ENCODE measurements at regions not wholly inside any gene's neighbourhood (a gene's known extent, or its start where the extent isn't known, plus 50 kb on each side); places are given as distances from the start of the nearest gene placed in this dataset.

GRCh38 chr5:74418261-74418660 lies 222.3 kb downstream of the ENC1 start:
- Mint-ChIP-seq H3K36me3 (ENCODE audit: low read depth) (no peaks in the 10 kb centered on the region), H3K4me3 (no peak overlapping the region), H3K27ac (no peak overlapping the region), H3K4me1 (no peaks in the 10 kb centered on the region; the same call in 2 of the 3 replicates), H3K9me3 (no peaks in the 10 kb centered on the region), H3K27me3 (ENCODE audit: insufficient read depth, low read depth, poor library complexity) (no peaks in the 10 kb centered on the region)
- no peak overlapping the region for H3K4me3 ChIP-seq
- H3K4me2 ChIP-seq, result no peak overlapping the region
- ATAC-seq (no peak), DNase-seq (ENCODE audit: low spot score) (no peak)
- H3K9me2 ChIP-seq (ENCODE audit: insufficient read depth), result 0 out of 2 replicates have a peak, but pooled peaks cover 3% of the 10 kb centered on the region
- no peaks in the 10 kb centered on the region for H3K36me3 ChIP-seq (ENCODE audit: insufficient read depth)
- no peak overlapping the region for H2AFZ ChIP-seq
- TF ChIP-seq CREB1 (CRISPR knock-in tag; IDR thresholded peaks at IDR 0.05; ENCODE audit: low read depth) (no peak), STAT1 (IDR thresholded peaks at IDR 0.05; ENCODE audit: unreplicated experiment) (no peak), NANOG (IDR thresholded peaks at IDR 0.05; ENCODE audit: borderline replicate concordance) (no peak)
- H3K27me3 ChIP-seq (ENCODE audit: insufficient read depth), result no peaks in the 10 kb centered on the region
- H4K20me1 ChIP-seq (replicated peaks; ENCODE audit: insufficient read depth), result no peaks in the 10 kb centered on the region
- no peaks in the 10 kb centered on the region for H3K4me1 ChIP-seq (ENCODE audit: insufficient read depth)
- no peaks in the 10 kb centered on the region for H3F3A ChIP-seq (replicated peaks; ENCODE audit: low read depth)
- no peaks in the 10 kb centered on the region for H3K79me2 ChIP-seq (replicated peaks; ENCODE audit: insufficient read depth)
- H3K27ac ChIP-seq (ENCODE audit: low read depth), result no peak overlapping the region

- no peak for ATAC-seq
- Histone ChIP-seq H3K27ac (ENCODE audit: low read depth) (no peak overlapping the region), H3K4me3 (no peak overlapping the region), H4K20me1 (replicated peaks; ENCODE audit: insufficient read depth) (no peaks in the 10 kb centered on the region), H3K27me3 (ENCODE audit: insufficient read depth) (no peaks in the 10 kb centered on the region), H3K4me2 (no peak overlapping the region), H3F3A (replicated peaks; ENCODE audit: low read depth) (no peaks in the 10 kb centered on the region), H2AFZ (peak overlapping the region; percentile 84), H3K36me3 (ENCODE audit: insufficient read depth) (no peaks in the 10 kb centered on the region), H3K4me1 (ENCODE audit: insufficient read depth) (peaks cover 10% of the 10 kb centered on the region; the same call in 1 of the 2 replicates), H3K79me2 (replicated peaks; ENCODE audit: insufficient read depth) (no peaks in the 10 kb centered on the region), H3K9me2 (ENCODE audit: insufficient read depth) (0 out of 2 replicates have a peak, but pooled peaks cover 3% of the 10 kb centered on the region)
- no peak overlapping the region for H3K4me3 Mint-ChIP-seq
- H3K27ac Mint-ChIP-seq, result no peak overlapping the region
- peaks cover 2% of the 10 kb centered on the region for H3K27me3 Mint-ChIP-seq (ENCODE audit: insufficient read depth, low read depth, poor library complexity)
- DNase-seq (ENCODE audit: low spot score), result no peak
- peaks cover 14% of the 10 kb centered on the region for H3K4me1 Mint-ChIP-seq
- no peaks in the 10 kb centered on the region for H3K36me3 Mint-ChIP-seq (ENCODE audit: low read depth)
- H3K9me3 Mint-ChIP-seq, result no peaks in the 10 kb centered on the region
- TF ChIP-seq, protein P1, sequence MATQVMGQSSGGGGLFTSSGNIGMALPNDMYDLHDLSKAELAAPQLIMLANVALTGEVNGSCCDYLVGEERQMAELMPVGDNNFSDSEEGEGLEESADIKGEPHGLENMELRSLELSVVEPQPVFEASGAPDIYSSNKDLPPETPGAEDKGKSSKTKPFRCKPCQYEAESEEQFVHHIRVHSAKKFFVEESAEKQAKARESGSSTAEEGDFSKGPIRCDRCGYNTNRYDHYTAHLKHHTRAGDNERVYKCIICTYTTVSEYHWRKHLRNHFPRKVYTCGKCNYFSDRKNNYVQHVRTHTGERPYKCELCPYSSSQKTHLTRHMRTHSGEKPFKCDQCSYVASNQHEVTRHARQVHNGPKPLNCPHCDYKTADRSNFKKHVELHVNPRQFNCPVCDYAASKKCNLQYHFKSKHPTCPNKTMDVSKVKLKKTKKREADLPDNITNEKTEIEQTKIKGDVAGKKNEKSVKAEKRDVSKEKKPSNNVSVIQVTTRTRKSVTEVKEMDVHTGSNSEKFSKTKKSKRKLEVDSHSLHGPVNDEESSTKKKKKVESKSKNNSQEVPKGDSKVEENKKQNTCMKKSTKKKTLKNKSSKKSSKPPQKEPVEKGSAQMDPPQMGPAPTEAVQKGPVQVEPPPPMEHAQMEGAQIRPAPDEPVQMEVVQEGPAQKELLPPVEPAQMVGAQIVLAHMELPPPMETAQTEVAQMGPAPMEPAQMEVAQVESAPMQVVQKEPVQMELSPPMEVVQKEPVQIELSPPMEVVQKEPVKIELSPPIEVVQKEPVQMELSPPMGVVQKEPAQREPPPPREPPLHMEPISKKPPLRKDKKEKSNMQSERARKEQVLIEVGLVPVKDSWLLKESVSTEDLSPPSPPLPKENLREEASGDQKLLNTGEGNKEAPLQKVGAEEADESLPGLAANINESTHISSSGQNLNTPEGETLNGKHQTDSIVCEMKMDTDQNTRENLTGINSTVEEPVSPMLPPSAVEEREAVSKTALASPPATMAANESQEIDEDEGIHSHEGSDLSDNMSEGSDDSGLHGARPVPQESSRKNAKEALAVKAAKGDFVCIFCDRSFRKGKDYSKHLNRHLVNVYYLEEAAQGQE (IDR thresholded peaks at IDR 0.05; ENCODE audit: unreplicated experiment), result no peak
- TF ChIP-seq STAT1 (IDR thresholded peaks at IDR 0.05; ENCODE audit: unreplicated experiment) (no peak), ETS1 (IDR thresholded peaks at IDR 0.05) (no peak), ZNF114 (CRISPR knock-in tag; IDR thresholded peaks at IDR 0.05) (no peak), POLR2AphosphoS5 (IDR thresholded peaks at IDR 0.05; ENCODE audit: low read depth) (no peak), JUNB (IDR thresholded peaks at IDR 0.05; ENCODE audit: unreplicated experiment) (no peak), ZNF331 (CRISPR knock-in tag; IDR thresholded peaks at IDR 0.05; ENCODE audit: low read depth) (no peak), NANOG (IDR thresholded peaks at IDR 0.05; ENCODE audit: borderline replicate concordance) (no peak)
- TF ChIP-seq, protein P2, sequence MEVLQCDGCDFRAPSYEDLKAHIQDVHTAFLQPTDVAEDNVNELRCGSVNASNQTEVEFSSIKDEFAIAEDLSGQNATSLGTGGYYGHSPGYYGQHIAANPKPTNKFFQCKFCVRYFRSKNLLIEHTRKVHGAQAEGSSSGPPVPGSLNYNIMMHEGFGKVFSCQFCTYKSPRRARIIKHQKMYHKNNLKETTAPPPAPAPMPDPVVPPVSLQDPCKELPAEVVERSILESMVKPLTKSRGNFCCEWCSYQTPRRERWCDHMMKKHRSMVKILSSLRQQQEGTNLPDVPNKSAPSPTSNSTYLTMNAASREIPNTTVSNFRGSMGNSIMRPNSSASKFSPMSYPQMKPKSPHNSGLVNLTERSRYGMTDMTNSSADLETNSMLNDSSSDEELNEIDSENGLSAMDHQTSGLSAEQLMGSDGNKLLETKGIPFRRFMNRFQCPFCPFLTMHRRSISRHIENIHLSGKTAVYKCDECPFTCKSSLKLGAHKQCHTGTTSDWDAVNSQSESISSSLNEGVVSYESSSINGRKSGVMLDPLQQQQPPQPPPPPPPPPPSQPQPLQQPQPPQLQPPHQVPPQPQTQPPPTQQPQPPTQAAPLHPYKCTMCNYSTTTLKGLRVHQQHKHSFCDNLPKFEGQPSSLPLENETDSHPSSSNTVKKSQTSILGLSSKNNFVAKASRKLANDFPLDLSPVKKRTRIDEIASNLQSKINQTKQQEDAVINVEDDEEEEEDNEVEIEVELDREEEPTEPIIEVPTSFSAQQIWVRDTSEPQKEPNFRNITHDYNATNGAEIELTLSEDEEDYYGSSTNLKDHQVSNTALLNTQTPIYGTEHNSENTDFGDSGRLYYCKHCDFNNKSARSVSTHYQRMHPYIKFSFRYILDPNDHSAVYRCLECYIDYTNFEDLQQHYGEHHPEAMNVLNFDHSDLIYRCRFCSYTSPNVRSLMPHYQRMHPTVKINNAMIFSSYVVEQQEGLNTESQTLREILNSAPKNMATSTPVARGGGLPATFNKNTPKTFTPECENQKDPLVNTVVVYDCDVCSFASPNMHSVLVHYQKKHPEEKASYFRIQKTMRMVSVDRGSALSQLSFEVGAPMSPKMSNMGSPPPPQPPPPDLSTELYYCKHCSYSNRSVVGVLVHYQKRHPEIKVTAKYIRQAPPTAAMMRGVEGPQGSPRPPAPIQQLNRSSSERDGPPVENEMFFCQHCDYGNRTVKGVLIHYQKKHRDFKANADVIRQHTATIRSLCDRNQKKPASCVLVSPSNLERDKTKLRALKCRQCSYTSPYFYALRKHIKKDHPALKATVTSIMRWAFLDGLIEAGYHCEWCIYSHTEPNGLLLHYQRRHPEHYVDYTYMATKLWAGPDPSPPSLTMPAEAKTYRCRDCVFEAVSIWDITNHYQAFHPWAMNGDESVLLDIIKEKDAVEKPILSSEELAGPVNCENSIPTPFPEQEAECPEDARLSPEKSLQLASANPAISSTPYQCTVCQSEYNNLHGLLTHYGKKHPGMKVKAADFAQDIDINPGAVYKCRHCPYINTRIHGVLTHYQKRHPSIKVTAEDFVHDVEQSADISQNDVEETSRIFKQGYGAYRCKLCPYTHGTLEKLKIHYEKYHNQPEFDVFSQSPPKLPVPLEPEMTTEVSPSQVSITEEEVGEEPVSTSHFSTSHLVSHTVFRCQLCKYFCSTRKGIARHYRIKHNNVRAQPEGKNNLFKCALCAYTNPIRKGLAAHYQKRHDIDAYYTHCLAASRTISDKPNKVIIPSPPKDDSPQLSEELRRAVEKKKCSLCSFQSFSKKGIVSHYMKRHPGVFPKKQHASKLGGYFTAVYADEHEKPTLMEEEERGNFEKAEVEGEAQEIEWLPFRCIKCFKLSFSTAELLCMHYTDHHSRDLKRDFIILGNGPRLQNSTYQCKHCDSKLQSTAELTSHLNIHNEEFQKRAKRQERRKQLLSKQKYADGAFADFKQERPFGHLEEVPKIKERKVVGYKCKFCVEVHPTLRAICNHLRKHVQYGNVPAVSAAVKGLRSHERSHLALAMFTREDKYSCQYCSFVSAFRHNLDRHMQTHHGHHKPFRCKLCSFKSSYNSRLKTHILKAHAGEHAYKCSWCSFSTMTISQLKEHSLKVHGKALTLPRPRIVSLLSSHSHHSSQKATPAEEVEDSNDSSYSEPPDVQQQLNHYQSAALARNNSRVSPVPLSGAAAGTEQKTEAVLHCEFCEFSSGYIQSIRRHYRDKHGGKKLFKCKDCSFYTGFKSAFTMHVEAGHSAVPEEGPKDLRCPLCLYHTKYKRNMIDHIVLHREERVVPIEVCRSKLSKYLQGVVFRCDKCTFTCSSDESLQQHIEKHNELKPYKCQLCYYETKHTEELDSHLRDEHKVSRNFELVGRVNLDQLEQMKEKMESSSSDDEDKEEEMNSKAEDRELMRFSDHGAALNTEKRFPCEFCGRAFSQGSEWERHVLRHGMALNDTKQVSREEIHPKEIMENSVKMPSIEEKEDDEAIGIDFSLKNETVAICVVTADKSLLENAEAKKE (CRISPR knock-in tag; IDR thresholded peaks at IDR 0.05), result no peak
These were observed 224.8 kb downstream of the ENC1 start for GRCh38 chr5:74415695-74416102.

All from GM23338 (cell line).